ENCODE measurements at regions not wholly inside any gene's neighbourhood (a gene's known extent, or its start where the extent isn't known, plus 50 kb on each side); places are given as distances from the start of the nearest gene placed in this dataset.

- CTCF ChIA-PET: no interaction called here
- POLR2A ChIA-PET: no interaction called here
Measured at GRCh38 chr9:82148901-82149461, 160.4 kb downstream of the SPATA31D1 start.

- ChIA-PET POLR2A (no interaction called here), CTCF (no interaction called here)
Measured at GRCh38 chr9:82149501-82149946, 161.0 kb downstream of the SPATA31D1 start.

GRCh38 chr9:82152181-82152580, 163.6 kb downstream of the SPATA31D1 start:
- ChIA-PET POLR2A (no interaction called here), CTCF (no interaction called here)

- ChIA-PET CTCF (no interaction called here), POLR2A (no interaction called here)
Measured at GRCh38 chr9:82153032-82153431, 164.5 kb downstream of the SPATA31D1 start.

GRCh38 chr9:82154573-82154972, 166.0 kb downstream of the SPATA31D1 start:
- CTCF ChIA-PET: no interaction called here
- POLR2A ChIA-PET: no interaction called here

GRCh38 chr9:82161876-82162275, 173.3 kb downstream of the SPATA31D1 start:
- ChIA-PET CTCF (no interaction called here), POLR2A (no interaction called here)

- CTCF ChIA-PET: no interaction called here
Measured at GRCh38 chr9:82164159-82164558, 175.6 kb downstream of the SPATA31D1 start.

GRCh38 chr9:82167296-82167695, 178.7 kb downstream of the SPATA31D1 start:
- ChIA-PET POLR2A (no interaction called here), CTCF (no interaction called here)

More at GRCh38 chr9:82164159-82164558, 175.6 kb downstream of the SPATA31D1 start:
- POLR2A ChIA-PET: no interaction called here

GRCh38 chr9:82168585-82168984, 180.0 kb downstream of the SPATA31D1 start:
- CTCF ChIA-PET: no interaction called here
- POLR2A ChIA-PET: no interaction called here

- CTCF ChIA-PET: no interaction called here
- POLR2A ChIA-PET: no interaction called here
Measured at GRCh38 chr9:82170866-82171265, 182.3 kb downstream of the SPATA31D1 start.

- ChIA-PET POLR2A (no interaction called here), CTCF (no interaction called here)
Measured at GRCh38 chr9:82171271-82171670, 182.7 kb downstream of the SPATA31D1 start.

GRCh38 chr9:82180711-82181110, 192.1 kb downstream of the SPATA31D1 start:
- ChIA-PET CTCF (no interaction called here), POLR2A (no interaction called here)

GRCh38 chr9:82183181-82183860, 194.7 kb downstream of the SPATA31D1 start:
- CTCF ChIA-PET: no interaction called here

GRCh38 chr9:82184524-82184923, 196.0 kb downstream of the SPATA31D1 start:
- ChIA-PET CTCF (no interaction called here), POLR2A (no interaction called here)

More at GRCh38 chr9:82183181-82183860, 194.7 kb downstream of the SPATA31D1 start:
- POLR2A ChIA-PET: no interaction called here

- CTCF ChIA-PET: no interaction called here
Measured at GRCh38 chr9:82188817-82189216, 200.2 kb downstream of the SPATA31D1 start.

GRCh38 chr9:82191082-82191770, 202.7 kb downstream of the SPATA31D1 start:
- POLR2A ChIA-PET: no interaction called here
- CTCF ChIA-PET: no interaction called here

More at GRCh38 chr9:82188817-82189216, 200.2 kb downstream of the SPATA31D1 start:
- POLR2A ChIA-PET: no interaction called here

- CTCF ChIA-PET: interaction anchor here (0.9 kb wide), 1 partner anchor 146 kb away, joined by 3 read pairs; no protein-coding TSS in a partner anchor
- POLR2A ChIA-PET: no interaction called here
Measured at GRCh38 chr9:82192211-82192610, 203.6 kb downstream of the SPATA31D1 start.

GRCh38 chr9:82196622-82197441, 208.3 kb downstream of the SPATA31D1 start:
- ChIA-PET CTCF (interaction anchor here (0.6 kb wide), 1 partner anchor 124 kb away, joined by 3 read pairs; no protein-coding TSS in a partner anchor), POLR2A (no interaction called here)

GRCh38 chr9:82201196-82201595, 212.6 kb downstream of the SPATA31D1 start:
- ChIA-PET POLR2A (no interaction called here), CTCF (no interaction called here)

- CTCF ChIA-PET: no interaction called here
- POLR2A ChIA-PET: no interaction called here
Measured at GRCh38 chr9:82202808-82203207, 214.2 kb downstream of the SPATA31D1 start.

GRCh38 chr9:82206490-82206889, 217.9 kb downstream of the SPATA31D1 start:
- POLR2A ChIA-PET: no interaction called here
- CTCF ChIA-PET: no interaction called here
